Fibroblast of villous mesenchyme (primary cell): ENCODE measurements at regions not wholly inside any gene's neighbourhood (a gene's known extent, or its start where the extent isn't known, plus 50 kb on each side); places are given as distances from the start of the nearest gene placed in this dataset.

Experiments used
- DNase-seq: peaks from one replicate; pipeline ENCODE4 v3.0.0-alpha.2; 2010; ENCODE audit warnings: low read depth
- H3K4me3 ChIP-seq: 2 replicates; pipeline ENCODE4 v1.5.1; 2011; ENCODE audit warnings: low read depth, mild to moderate bottlenecking, low read length
- TF ChIP-seq, protein P1 (sequence below): IDR thresholded peaks from 2 replicates; pipeline ENCODE4 v1.5.1; 2012; ENCODE audit warnings: low read depth, mild to moderate bottlenecking, low read length; ENCODE audit not compliant: insufficient read depth

GRCh38 chr7:118525020-118525419 is 300.5 kb downstream of the ANKRD7 start:
- DNase-seq, result no peak
- H3K4me3 ChIP-seq, result no peak overlapping the region
- TF ChIP-seq, protein P1, sequence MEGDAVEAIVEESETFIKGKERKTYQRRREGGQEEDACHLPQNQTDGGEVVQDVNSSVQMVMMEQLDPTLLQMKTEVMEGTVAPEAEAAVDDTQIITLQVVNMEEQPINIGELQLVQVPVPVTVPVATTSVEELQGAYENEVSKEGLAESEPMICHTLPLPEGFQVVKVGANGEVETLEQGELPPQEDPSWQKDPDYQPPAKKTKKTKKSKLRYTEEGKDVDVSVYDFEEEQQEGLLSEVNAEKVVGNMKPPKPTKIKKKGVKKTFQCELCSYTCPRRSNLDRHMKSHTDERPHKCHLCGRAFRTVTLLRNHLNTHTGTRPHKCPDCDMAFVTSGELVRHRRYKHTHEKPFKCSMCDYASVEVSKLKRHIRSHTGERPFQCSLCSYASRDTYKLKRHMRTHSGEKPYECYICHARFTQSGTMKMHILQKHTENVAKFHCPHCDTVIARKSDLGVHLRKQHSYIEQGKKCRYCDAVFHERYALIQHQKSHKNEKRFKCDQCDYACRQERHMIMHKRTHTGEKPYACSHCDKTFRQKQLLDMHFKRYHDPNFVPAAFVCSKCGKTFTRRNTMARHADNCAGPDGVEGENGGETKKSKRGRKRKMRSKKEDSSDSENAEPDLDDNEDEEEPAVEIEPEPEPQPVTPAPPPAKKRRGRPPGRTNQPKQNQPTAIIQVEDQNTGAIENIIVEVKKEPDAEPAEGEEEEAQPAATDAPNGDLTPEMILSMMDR, result no peak

DNA sequence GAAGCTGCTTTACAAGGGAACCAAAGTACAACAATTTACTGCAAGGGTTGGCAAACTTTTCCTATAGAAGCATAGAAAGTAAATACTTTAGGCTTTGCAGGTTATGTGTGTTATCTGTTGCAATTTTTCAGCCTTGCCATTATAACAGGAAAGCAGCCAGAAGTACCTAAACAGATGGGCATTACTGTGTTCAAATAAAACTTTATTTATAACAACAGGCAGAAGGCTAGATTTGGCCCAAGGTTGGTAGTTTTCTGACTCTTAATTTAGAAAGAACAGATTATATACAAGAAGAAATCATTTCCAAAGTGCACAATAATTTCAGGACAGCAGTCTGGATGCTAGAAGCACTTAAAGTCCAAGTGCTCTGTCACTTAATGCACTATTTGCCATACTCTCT is 307.1 kb downstream of the ANKRD7 start:
- no peak overlapping the region for H3K4me3 ChIP-seq
- TF ChIP-seq, protein P1, result no peak

DNA sequence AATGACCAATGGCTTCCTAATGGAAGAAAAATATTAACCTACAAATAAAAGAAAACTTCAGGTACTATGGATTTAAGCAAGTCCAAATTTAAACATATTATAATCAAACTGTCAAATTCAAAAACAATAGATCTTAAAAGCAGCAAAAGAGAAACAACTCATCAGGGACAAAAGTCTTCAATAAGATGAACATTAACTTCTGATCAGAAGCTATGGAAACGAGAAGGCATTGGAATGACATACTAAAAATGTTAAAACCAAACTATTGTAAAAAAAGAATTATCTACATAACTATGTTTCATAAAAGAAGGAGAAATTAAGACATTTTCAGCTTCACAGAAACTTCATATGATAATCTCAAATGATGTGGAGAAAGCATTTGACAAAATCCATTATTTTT is 334.7 kb downstream of the ANKRD7 start:
- TF ChIP-seq, protein P1, result no peak
- no peak for DNase-seq
- H3K4me3 ChIP-seq, result no peak overlapping the region

More for the DNA sequence above, 307.1 kb downstream of the ANKRD7 start:
- no peak for DNase-seq

GRCh38 chr7:118563311-118563710 is 338.8 kb downstream of the ANKRD7 start:
- no peak for DNase-seq
- TF ChIP-seq, protein P1, result no peak
- H3K4me3 ChIP-seq, result no peak overlapping the region

DNA sequence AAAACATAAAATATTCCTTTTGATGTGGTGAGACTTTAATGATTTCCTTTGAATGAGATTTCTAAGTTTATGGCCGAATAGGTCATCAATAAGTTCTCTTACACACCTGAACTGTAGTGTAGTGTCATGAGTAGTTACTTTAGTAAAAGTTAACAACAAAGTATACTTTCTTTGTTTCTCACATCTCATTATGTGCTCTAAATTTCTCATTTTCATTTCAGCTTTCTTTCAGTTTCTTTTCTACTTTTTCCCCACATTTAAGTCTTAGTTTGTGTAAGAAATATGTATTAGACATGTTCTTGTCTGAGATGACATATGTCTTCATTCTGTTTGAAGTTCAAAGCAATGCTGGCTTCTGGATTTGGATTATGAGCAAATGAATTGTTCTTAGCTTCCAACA is 348.1 kb downstream of the ANKRD7 start:
- H3K4me3 ChIP-seq, result no peak overlapping the region
- DNase-seq, result no peak
- TF ChIP-seq, protein P1, result no peak

GRCh38 chr7:118573085-118573484 is 348.6 kb downstream of the ANKRD7 start:
- H3K4me3 ChIP-seq, result no peak overlapping the region
- TF ChIP-seq, protein P1, result no peak
- peak; percentile 14 for DNase-seq

- H3K4me3 ChIP-seq, result no peak overlapping the region
- TF ChIP-seq, protein P1, result no peak
- peak; percentile 0 for DNase-seq
Measured at GRCh38 chr7:118575393-118575948, 351.0 kb downstream of the ANKRD7 start.
